Activated CD8-positive, alpha-beta memory T cell treated with anti-CD3 and anti-CD28 coated beads for 36 hours (primary cell): ENCODE measurements at regions not wholly inside any gene's neighbourhood (a gene's known extent, or its start where the extent isn't known, plus 50 kb on each side); places are given as distances from the start of the nearest gene placed in this dataset.

Experiments
- CTCF ChIA-PET: fragments of 350-600 bp; sonication (Branson Sonifier 250); formaldehyde crosslinking; loops from one replicate; lab custom pipeline; 2021; ENCODE audit warnings: antibody characterized with exemption; lab: Charles Lee
- POLR2A ChIA-PET: fragments of 350-600 bp; sonication (Branson Sonifier 250); formaldehyde crosslinking; loops from one replicate; lab custom pipeline; 2021; ENCODE audit warnings: antibody characterized with exemption; lab: Charles Lee

DNA sequence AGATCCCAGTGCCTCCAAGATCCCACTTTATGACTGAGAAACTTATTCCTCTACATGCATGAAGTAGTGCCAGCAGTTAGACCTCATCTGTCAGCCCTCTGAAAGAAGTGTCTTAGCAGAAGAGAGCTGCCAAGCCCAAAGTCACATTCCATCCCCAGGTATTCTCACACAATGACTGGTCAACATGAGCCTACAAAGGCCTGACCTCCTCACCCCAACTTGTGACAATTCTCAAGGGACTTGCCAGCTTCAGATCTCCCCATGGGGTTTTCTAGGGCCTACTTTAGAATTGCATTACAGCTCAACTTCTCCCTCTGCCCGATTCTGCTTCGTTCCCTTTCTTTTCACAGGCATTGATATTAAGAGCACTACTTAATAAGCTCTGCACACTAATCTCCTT, 393.8 kb upstream of the SLC30A5 start:
- CTCF ChIA-PET: no interaction called here
- POLR2A ChIA-PET: no interaction called here

DNA sequence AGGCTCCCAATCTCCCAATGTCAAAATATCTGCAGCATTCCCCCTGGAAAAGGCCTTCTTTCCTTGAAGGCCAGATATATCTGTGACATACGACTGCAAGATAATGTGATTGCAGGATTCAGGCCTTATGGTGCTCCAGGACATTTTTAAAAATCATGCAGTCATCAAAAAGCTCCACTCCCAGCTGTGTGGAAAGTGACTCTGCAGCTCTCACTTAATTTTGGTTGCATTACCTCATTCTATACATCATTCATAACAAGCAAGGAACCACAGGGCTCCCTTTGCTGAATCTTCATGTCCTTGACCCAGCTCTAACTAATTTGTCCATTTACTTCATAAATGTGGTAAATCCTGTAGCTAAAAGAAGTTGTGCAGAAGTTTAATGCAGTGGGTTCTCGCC, 386.2 kb upstream of the SLC30A5 start:
- CTCF ChIA-PET: no interaction called here
- POLR2A ChIA-PET: no interaction called here

DNA sequence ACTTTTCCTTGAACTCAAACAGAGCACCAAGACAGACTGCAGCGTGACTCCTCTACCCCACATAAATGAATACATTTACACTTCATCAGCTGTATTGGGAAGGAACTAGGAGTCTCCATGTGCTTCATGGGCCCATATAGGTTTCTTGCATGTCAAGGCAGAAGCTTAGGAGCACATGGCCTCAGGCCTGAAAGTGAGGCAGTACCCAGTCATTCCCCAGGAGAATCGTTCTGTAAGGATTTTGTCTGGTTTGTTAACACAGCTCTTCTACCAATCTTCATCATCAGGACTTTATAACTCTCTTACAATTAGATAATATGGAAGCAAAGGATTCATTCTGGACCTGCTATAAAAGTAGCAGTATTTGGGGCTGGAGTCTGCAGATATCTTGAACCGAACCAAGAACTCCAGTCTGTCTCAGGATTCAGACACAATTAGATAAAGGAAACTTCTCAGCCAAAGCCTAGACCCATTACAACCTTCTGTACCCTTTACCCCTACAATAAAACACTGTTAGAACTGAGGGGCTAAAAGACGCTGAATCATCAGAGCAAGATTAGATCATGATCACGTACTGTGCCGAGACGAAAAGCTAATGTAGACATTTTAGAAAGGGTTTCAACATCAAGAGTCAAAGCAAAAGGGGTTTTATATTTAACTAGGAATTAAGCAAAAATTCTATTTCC, 385.5 kb upstream of the SLC30A5 start:
- CTCF ChIA-PET: no interaction called here
- POLR2A ChIA-PET: no interaction called here

DNA sequence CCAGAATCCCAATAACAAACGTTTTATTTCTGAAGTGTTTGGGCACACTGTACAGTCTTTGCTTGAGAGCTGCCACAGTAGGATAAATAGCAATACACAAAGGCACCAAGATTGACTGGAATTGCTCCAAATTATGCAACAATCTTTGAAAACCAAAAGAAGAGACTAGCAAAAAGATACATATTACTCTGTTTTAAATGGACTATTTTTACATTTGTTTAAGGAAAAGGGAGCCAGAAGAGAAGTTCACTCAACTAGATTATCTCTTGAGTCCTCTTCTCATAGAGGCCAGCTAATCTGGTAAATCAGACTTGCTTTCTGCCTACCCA, 385.0 kb upstream of the SLC30A5 start:
- CTCF ChIA-PET: no interaction called here
- POLR2A ChIA-PET: no interaction called here

DNA sequence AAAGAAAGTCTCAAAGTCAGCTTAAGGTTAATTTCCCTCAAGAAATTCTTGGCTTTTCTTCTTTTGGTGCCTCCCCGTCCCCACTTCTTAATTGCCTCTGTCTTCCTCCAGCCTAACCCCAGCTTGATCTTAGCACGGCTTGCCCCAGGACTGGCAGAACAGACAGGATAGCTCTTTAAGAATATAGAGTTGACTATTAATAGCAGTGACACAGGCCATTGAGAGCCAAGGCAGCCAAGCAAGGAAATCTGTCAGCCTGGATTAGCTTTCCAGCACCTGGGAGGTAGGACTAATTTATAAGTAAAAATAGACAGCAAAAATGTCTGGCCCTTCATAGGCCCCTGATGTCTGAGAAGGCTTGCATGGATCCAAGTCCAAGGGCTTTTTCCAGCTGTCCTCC, 384.6 kb upstream of the SLC30A5 start:
- ChIA-PET CTCF (no interaction called here), POLR2A (no interaction called here)

DNA sequence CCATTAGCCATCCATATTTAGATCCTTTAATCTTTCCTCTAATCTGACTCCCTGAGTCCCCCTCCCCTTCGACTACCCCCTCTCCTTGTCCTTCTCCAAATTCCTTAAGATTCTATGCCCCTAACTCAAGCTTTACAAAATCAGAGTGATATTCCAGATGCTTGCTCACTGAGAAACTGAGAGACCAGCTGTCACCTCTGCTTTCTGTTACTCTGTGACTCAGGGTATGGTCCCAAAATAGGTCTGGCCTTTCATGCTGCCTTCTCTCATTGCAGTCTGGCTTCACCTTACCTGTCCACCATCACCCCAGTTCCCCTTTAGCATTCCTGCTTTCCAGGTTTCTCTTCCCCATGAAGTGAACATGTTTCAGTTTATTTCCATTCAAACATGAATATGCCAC, 383.3 kb upstream of the SLC30A5 start:
- CTCF ChIA-PET: no interaction called here
- POLR2A ChIA-PET: no interaction called here

DNA sequence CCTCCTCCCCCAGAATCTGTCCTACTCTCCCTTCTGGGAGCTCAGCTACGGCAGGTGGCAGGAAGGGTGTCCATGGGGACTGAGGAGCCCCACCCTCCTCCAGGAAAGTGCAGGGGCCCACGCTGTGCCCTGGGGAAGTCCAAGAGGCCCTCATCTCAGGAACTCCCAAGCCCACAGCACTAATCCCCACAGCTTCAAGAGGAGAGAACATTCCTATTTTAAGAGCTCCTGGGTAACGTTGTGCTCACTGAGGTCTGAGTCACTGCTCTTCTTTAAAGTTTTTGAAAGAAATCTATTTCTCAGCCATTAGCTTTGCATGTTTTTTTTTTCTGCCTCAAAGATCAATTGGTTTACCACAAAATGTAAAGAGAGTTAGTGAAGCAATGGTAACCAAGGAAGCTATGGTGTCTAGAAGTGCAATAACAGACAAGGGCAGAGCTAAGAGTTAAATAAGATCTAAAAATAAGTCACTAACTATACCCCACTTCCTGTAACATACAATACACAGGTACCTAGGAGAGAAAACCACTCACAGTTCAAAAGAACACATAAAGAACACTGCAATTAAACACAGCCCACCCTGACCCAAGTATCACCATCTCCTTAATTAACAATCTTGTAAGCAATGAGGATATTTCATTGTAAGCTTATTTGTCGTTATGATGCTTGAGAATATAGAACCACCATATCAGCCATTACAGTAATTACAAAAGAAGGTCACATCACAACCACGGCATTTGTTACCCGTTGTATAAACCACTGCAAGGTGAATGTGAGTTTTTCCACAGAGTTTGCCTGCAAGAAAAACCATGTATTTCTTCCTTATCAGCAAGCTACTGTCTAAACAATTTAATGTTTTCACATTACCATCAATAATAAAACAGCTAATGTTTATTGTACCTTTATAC, 382.3 kb upstream of the SLC30A5 start:
- ChIA-PET POLR2A (interaction anchor here (0.5 kb wide), 1 partner anchor 697 kb away, joined by 8 read pairs; no protein-coding TSS in a partner anchor), CTCF (interaction anchor here (1.0 kb wide), 1 partner anchor 10 kb away, joined by 3 read pairs; no protein-coding TSS in a partner anchor)

DNA sequence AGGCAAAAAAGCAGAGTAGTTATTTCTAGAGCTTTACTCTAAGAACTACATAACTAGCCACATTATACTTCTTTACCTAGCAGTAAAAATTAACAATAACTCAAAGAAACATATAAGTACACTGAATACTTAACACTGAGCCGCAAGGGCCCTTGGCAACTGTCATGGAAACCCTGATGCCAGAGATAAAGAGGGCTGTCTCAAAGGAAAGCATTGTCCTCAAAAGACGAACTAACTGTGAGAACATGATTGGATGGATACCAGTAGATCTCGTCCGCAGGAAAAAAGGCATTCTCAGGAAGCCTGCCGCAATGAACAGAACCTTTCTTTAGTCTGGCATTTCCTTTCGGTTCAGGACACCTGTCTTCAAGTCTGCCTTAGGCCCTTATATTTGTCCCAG, 379.0 kb upstream of the SLC30A5 start:
- POLR2A ChIA-PET: no interaction called here
- CTCF ChIA-PET: no interaction called here

DNA sequence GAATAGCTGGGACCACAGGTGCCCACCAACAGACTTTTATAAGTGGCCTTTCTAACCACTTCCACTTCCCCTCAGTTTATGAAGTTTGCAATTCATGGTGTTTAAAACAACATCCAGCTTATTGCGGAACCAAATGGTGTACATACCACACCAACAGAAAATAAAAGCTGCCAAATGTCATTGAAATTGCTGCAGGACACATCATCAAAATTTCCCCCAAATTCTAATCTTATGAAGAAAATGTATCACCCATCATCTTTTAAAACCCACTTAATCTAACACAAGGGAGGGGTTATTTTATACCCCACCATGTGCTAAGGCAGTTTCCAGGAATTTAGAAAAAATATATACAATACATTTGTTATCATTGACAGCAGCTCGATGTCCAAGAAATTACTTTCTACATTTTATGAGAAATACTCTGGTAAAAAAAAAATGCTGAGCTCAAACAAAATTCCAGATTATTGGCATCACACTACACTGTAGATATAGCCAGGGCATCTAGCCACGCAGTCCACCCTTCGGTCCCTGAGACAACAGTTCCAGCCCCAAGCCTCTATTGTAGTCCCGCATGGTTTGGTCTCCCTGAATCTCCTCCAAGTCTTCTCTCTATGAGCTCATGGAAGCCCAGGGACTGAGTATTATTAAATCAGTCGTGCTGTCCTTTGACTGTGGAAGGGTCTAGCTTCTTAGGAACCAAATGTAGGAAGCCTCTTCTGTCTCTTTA, 372.8 kb upstream of the SLC30A5 start:
- CTCF ChIA-PET: interaction anchor here (1.3 kb wide), 1 partner anchor 10 kb away, joined by 3 read pairs; no protein-coding TSS in a partner anchor
- POLR2A ChIA-PET: no interaction called here

DNA sequence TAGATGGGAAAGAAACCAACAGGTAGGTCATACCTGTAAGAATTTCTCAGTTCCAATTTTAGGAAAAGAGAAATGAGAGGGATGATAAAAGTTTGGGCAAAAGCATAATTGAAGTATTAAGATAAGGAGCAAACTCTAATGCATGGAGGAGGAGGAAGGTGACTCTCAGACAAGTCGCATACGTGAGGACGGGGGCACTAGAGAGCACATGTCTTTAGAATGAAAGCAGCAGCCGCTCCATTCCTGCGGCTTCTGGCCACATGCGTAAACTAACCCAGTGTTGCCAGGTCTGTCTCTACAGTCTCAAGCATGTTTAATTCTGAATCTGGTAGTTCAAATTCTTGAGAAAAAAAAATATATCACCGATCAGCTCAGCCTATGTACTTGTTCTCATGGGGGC, 371.5 kb upstream of the SLC30A5 start:
- ChIA-PET CTCF (no interaction called here), POLR2A (no interaction called here)

DNA sequence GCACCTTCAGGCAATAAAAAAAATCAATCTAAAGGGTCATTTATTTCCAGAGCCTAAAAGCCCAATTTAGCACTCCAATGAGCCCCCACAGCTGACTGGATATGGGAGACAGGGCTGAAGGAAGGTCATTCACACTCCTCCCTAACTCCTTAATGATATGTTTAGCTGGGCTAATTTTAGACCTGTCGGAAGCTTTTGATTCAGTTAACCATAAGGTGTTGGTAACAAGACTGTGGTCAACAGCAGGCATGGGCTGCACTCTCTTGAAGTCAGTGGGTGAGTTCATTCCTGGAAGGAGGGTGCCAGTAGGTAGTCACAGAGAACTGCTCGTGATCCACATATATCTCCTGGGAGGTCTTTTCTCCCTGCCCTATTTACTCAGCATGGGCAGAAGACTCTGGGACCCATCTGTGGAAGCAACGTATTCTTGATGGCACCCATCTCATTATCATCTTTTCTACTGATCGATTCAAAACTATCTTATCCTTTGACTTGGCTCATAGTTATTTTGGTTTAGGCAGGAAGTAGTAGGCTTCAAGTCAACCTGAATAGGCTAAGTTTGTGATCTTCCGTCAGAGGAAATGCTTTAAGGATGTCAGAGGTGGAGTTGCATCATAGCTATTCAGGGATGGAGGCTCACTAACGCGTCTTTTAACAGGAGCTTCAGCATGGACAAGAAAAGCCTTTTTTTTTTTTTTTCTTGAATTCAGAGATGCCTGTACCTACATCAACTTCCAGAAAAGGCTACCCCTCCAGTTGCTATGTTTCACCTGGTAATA, 367.7 kb upstream of the SLC30A5 start:
- POLR2A ChIA-PET: no interaction called here

DNA sequence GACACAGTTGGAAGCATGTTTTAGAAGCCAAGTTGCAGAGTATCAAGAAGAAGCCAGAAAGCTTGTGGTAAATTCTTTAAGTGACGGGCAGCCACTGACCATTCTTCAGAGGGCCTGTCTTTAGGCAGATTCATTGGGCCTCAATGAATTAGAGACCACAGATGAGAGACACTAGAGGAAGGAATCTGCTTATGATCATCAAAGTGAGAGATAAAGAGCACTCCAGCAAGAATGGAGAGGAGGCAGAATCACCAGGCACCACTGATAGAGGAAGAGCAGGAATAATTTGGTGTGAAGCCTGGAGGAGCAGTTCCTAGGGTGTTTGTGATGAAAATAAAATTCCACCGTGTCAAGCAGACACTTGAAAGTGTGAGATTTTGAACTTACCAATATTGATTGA, 365.9 kb upstream of the SLC30A5 start:
- ChIA-PET POLR2A (no interaction called here), CTCF (no interaction called here)

More for the DNA sequence above, 367.7 kb upstream of the SLC30A5 start:
- CTCF ChIA-PET: no interaction called here

DNA sequence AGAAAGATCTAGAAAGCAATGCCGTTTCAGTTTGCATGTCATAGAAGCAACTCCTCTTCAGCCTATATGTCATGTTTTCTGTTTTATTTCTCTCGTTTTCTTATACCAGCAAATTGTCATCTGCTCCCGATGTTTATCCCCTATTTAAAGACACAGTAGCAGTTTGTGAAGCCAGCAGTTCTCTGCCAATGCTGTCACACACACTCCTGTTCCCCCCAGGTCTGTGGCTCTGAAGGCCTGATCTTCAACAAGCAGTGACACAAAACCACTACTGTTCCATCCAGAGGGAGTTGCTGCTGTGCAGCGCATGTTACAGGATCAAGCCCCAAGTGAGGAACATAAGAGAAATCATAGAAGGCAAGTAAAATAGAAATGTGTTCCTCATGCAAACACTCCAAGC, 364.1 kb upstream of the SLC30A5 start:
- ChIA-PET CTCF (no interaction called here), POLR2A (no interaction called here)

DNA sequence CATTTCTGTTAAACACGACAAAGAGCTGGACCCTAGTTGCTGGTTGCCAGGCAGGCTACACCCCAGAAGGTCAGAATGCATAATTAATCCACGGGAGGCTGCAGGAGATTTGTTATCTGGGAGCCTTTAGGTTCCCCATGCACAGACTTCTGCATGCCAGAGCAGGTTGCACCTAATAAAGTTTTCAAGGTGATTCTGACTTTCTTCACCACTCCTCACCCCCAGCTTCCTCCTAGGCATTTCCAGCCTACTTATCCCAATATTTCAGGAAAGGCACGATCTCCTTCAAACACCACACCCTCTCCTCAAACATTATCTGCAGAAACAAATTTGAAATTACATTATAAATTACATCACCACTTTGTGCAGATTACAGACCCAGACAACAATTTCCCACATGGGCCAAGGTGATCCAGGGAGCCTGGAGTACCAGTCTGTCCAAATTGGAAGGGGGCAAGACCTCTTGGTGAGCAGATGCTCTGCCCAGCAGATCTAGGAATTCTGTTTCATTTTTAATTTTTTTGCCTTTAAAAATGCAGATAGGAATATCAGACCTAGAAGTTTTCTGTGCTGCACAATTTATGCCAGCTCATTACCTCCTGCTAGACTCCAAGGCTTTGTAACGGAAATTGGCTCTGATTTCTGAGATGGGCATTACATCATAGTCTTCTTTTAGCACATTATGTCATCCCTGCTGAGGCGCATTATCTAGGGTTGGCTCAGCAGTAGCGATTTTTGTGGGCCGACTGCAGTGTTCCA, 363.4 kb upstream of the SLC30A5 start:
- CTCF ChIA-PET: no interaction called here
- POLR2A ChIA-PET: no interaction called here

DNA sequence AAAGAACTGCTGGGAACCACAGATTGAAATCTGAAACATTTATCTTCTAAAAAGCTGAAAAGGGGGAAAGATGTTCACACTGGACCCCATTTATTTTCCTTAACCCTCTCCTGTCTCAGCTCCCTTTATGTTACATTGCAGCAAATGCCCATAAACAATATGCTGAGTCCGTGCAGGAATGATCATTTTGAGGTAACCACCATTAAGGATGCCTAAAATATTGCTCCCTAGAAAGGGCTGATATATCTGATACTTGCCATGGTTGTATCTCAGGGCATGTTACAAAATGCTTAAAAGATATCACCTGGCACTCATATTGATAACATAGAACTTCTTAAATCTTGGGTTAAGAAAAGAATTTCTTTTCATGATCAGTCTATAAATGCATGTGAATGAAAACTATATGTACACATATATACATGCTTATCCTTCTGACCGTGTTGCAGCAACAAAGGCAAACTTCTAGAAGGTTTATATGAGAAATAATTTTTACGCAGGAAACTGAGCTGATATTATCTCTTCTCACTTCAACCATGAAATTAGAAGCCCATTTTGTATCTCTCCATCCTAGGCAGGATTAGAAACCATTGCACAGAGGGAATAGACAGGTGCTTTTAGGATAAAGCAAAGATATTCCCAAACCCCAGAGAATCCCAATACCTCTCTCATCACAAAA, 362.7 kb upstream of the SLC30A5 start:
- ChIA-PET CTCF (no interaction called here), POLR2A (no interaction called here)

DNA sequence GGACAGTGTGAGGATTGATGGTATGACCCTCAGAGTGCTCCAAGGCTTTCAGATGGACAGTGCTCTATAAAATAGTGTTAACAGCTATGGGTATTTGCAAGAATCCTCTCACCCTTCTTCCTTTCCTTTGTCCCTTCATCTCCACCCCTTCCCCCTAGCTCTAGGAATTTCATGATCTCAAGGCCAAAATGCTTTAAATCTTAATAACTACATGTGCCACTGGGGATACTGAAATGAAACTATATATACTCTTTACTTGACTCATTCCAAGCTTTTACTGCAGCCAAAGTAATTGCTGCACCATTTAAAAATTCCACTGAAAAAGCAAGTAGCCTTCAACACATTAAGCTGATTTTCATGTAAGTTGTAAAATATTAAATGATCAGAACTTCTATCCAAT, 361.6 kb upstream of the SLC30A5 start:
- POLR2A ChIA-PET: no interaction called here
- CTCF ChIA-PET: no interaction called here

DNA sequence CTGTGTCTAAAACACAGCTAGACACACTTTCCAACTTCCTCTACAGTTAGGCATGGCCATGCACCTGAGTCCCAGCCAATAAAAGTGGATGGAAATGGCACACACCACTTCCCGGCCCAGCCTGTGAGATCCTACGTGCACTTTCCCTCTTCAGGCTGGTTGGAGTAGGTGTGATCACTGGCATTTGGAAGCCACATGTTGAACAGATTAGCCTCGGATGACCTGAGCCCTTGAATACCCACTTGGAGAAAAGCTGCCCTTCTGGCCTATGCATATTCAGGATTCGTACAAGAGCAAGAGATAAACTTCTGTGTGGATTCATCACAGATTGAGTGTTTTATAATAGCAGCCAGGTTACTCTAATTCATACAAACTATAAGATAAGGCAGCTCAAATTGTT, 359.0 kb upstream of the SLC30A5 start:
- ChIA-PET CTCF (no interaction called here), POLR2A (no interaction called here)

DNA sequence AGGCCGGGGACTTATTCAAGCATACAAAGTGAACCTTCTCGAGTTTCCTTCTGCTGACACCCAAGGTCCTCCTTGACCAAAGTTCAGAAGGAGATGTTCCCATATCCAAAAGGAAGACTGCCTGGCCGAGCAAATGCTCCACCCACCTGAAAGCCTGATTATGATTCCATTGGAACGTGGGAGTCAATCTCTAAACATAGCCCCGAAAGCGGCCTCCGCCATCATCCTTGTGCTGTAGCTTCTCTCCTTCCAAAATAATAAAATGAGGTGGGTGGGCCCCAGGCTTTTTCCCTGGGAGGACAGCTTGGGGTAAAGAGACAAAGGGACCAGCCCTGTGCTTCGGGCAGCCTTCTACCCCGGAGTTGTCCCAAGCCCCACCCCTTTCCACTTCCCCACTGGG, 355.6 kb upstream of the SLC30A5 start:
- CTCF ChIA-PET: no interaction called here
- POLR2A ChIA-PET: no interaction called here
